SK-N-SH (cell line): ENCODE measurements at regions not wholly inside any gene's neighbourhood (a gene's known extent, or its start where the extent isn't known, plus 50 kb on each side); places are given as distances from the start of the nearest gene placed in this dataset.

Source experiments
- CTCF ChIP-seq: fragments of 200-600 bp; sonication (generic); IDR thresholded peaks from 2 replicates; pipeline ENCODE4 v1.6.1; 2017; ENCODE audit warnings: antibody characterized with exemption, mild to moderate bottlenecking, moderate library complexity
- ELF1 ChIP-seq: IDR thresholded peaks from 2 replicates; pipeline ENCODE4 v1.4.0; 2012
- EP300 ChIP-seq, 2 experiments: IDR thresholded peaks; 2 replicates each; pipeline versions ENCODE4 v1.4.0 to v1.6.1; 2012; ENCODE audit warnings: borderline replicate concordance in 1 of 2, low read depth in 1 of 2, low read length in 1 of 2
- FOXJ3 ChIP-seq: sonication (generic); formaldehyde crosslinking; IDR thresholded peaks from 2 replicates; pipeline ENCODE4 v1.5.1; 2020; ENCODE audit warnings: mild to moderate bottlenecking, missing genetic modification reagents
- MAX ChIP-seq: IDR thresholded peaks from 2 replicates; pipeline ENCODE4 v1.4.0; 2012; ENCODE audit warnings: low read depth
- MEF2A ChIP-seq: IDR thresholded peaks from 2 replicates; pipeline ENCODE4 v1.4.0; 2012; ENCODE audit warnings: low read depth, borderline replicate concordance
- POLR2AphosphoS5 ChIP-seq: IDR thresholded peaks from 2 replicates; pipeline ENCODE4 v1.6.1; 2012; ENCODE audit warnings: low read depth, low read length
- REST ChIP-seq: IDR thresholded peaks from 2 replicates; pipeline ENCODE4 v1.6.1; 2012; ENCODE audit warnings: mild to moderate bottlenecking, low read depth, low read length, moderate library complexity
- SMC3 ChIP-seq: IDR thresholded peaks from 2 replicates; pipeline ENCODE4 v1.6.1; 2012; ENCODE audit warnings: low read depth, low read length, improper control_type of control experiment
- TAF1 ChIP-seq: IDR thresholded peaks from 2 replicates; pipeline ENCODE4 v1.6.1; 2012; ENCODE audit warnings: low read depth, mild to moderate bottlenecking, low read length, moderate library complexity, borderline replicate concordance
- USF2 ChIP-seq: fragments of 150-350 bp; IDR thresholded peaks from 2 replicates; pipeline ENCODE4 v1.6.1; 2017; ENCODE audit warnings: antibody characterized with exemption, low read length, low read depth, borderline replicate concordance
- YY1 ChIP-seq: IDR thresholded peaks from 2 replicates; pipeline ENCODE4 v1.4.0; 2012; ENCODE audit warnings: low read depth, mild to moderate bottlenecking
- ZBTB33 ChIP-seq: IDR thresholded peaks from 2 replicates; pipeline ENCODE4 v1.4.0; 2012; ENCODE audit warnings: low read depth, borderline replicate concordance

- no peak for TF ChIP-seq EP300 (IDR thresholded peaks at IDR 0.05; ENCODE audit: borderline replicate concordance in 1 of 2, low read depth in 1 of 2, low read length in 1 of 2)
- TF ChIP-seq POLR2AphosphoS5 = no peak
- no peak for TF ChIP-seq CTCF
- TF ChIP-seq YY1 = no peak
- TF ChIP-seq TAF1 = no peak
- no peak for TF ChIP-seq SMC3
- no peak for TF ChIP-seq REST
- TF ChIP-seq ZBTB33 = no peak
- TF ChIP-seq ELF1 = no peak
- no peak for TF ChIP-seq USF2
- no peak for TF ChIP-seq MAX
- no peak for TF ChIP-seq FOXJ3 (CRISPR knock-in tag)
- no peak for TF ChIP-seq MEF2A
Measured at GRCh38 chr18:67410075-67411070, 106.1 kb downstream of the DSEL start.
